Smooth muscle cell (in vitro differentiated cells): ENCODE measurements at regions not wholly inside any gene's neighbourhood (a gene's known extent, or its start where the extent isn't known, plus 50 kb on each side); places are given as distances from the start of the nearest gene placed in this dataset.

ENCODE experiments used
- DNase-seq: peaks from one replicate; lab custom pipeline; 2025; ENCODE audit not compliant: unreplicated experiment; lab: John Stamatoyannopoulos, UW
- H2AFZ ChIP-seq: fragments of 200-600 bp; sonication (generic); 2 replicates; pipeline ENCODE4 v1.6.0; 2016; ENCODE audit warnings: antibody characterized with exemption, low read depth, mild to moderate bottlenecking
- H3F3A ChIP-seq: fragments of 200-600 bp; sonication (generic); 2 replicates; pipeline ENCODE4 v1.6.0; 2017; ENCODE audit warnings: antibody characterized with exemption, low read depth
- H3K27ac ChIP-seq: fragments of 200-600 bp; sonication (generic); 2 replicates; pipeline ENCODE4 v1.5.1; 2016; ENCODE audit warnings: low read depth, mild to moderate bottlenecking
- H3K27me3 ChIP-seq: fragments of 200-600 bp; sonication (generic); 2 replicates; pipeline ENCODE4 v1.6.1; 2016; ENCODE audit warnings: low read depth, mild to moderate bottlenecking
- H3K36me3 ChIP-seq: fragments of 200-600 bp; sonication (generic); 2 replicates; pipeline ENCODE4 v1.5.1; 2016; ENCODE audit warnings: low read depth
- H3K4me1 ChIP-seq: fragments of 200-600 bp; sonication (generic); 2 replicates; pipeline ENCODE4 v1.5.1; 2016; ENCODE audit warnings: low read depth
- H3K4me2 ChIP-seq: fragments of 200-600 bp; sonication (generic); 2 replicates; pipeline ENCODE4 v1.6.0; 2016; ENCODE audit warnings: mild to moderate bottlenecking
- H3K4me3 ChIP-seq: fragments of 200-600 bp; sonication (generic); 2 replicates; pipeline ENCODE4 v1.5.1; 2016; ENCODE audit warnings: mild to moderate bottlenecking
- H3K79me2 ChIP-seq: fragments of 200-600 bp; sonication (generic); 2 replicates; pipeline ENCODE4 v1.6.0; 2016; ENCODE audit warnings: low read depth, mild to moderate bottlenecking
- H3K9ac ChIP-seq: fragments of 200-600 bp; sonication (generic); 2 replicates; pipeline ENCODE4 v1.6.0; 2016; ENCODE audit warnings: low read depth
- H3K9me3 ChIP-seq: fragments of 200-600 bp; sonication (generic); replicated peaks from 2 replicates; pipeline ENCODE4 v1.5.1; 2016; ENCODE audit warnings: low read depth
- H4K20me1 ChIP-seq: fragments of 200-600 bp; sonication (generic); 2 replicates; pipeline ENCODE4 v1.6.0; 2016; ENCODE audit warnings: low read depth
- CTCF ChIP-seq: fragments of 200-600 bp; sonication (generic); IDR thresholded peaks from 2 replicates; pipeline ENCODE4 v1.5.1; 2017; ENCODE audit warnings: borderline replicate concordance, mild to moderate bottlenecking, antibody characterized with exemption; ENCODE audit not compliant: insufficient read depth, poor library complexity, severe bottlenecking
- WGBS: methylation state at CpG from one replicate; pipeline ENCODE4 v1.1.7; 2016; ENCODE audit warnings: low lambda C conversion rate; 5-methylcytosine and 5-hydroxymethylcytosine counted together

DNA sequence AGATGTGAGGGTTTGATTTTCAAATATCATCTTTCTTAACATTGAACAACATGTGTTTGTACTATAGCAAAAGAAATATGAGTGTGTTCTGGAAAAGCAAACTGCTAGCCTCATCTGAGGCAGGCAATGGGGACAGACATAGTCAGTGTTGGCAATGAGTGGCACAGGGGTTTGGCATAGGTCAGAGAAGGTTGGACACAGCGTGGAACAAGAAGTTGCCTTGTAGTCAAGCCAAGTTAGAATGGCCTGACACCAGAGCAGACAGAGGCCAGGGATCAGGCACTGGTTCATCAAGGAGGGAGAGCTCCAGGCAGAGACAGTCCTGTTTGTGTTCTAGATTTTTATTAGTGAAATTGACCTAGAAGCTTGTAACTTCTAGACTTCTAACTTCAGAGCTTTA is 100.8 kb upstream of the TANK start:
- H3K27ac ChIP-seq, result no peak overlapping the region
- H3K79me2 ChIP-seq, result no peaks in the 10 kb centered on the region
- H3K36me3 ChIP-seq, result no peaks in the 10 kb centered on the region
- no peaks in the 10 kb centered on the region for H3K27me3 ChIP-seq
- WGBS, result 95% methylated on average over 1 of the region's 1 CpG
- H3K4me2 ChIP-seq, result no peak overlapping the region
- H2AFZ ChIP-seq, result no peak overlapping the region
- H3F3A ChIP-seq, result no peaks in the 10 kb centered on the region
- H3K4me1 ChIP-seq, result peaks cover 5% of the 10 kb centered on the region
- no peak for DNase-seq
- no peaks in the 10 kb centered on the region for H3K9me3 ChIP-seq
- no peak overlapping the region for H3K4me3 ChIP-seq
- no peaks in the 10 kb centered on the region for H4K20me1 ChIP-seq
- no peak for TF ChIP-seq CTCF
- H3K9ac ChIP-seq, result no peak overlapping the region

- no peak overlapping the region for H3K4me3 ChIP-seq
- peak overlapping the region; percentile 32 for H3K4me2 ChIP-seq
- H4K20me1 ChIP-seq, result no peaks in the 10 kb centered on the region
- H3K27ac ChIP-seq, result no peak overlapping the region
- no peak overlapping the region for H3K9ac ChIP-seq
- H3K4me1 ChIP-seq, result peaks cover 5% of the 10 kb centered on the region
- WGBS, result 48% methylated on average over 4 of the region's 4 CpGs
- peak overlapping the region; percentile 79 for H2AFZ ChIP-seq
- no peaks in the 10 kb centered on the region for H3K79me2 ChIP-seq
- no peaks in the 10 kb centered on the region for H3F3A ChIP-seq
- no peaks in the 10 kb centered on the region for H3K27me3 ChIP-seq
- no peak for TF ChIP-seq CTCF
- H3K36me3 ChIP-seq, result no peaks in the 10 kb centered on the region
- H3K9me3 ChIP-seq, result no peaks in the 10 kb centered on the region
- DNase-seq, result no peak
Measured at GRCh38 chr2:161061786-161062185, 98.4 kb upstream of the TANK start.

DNA sequence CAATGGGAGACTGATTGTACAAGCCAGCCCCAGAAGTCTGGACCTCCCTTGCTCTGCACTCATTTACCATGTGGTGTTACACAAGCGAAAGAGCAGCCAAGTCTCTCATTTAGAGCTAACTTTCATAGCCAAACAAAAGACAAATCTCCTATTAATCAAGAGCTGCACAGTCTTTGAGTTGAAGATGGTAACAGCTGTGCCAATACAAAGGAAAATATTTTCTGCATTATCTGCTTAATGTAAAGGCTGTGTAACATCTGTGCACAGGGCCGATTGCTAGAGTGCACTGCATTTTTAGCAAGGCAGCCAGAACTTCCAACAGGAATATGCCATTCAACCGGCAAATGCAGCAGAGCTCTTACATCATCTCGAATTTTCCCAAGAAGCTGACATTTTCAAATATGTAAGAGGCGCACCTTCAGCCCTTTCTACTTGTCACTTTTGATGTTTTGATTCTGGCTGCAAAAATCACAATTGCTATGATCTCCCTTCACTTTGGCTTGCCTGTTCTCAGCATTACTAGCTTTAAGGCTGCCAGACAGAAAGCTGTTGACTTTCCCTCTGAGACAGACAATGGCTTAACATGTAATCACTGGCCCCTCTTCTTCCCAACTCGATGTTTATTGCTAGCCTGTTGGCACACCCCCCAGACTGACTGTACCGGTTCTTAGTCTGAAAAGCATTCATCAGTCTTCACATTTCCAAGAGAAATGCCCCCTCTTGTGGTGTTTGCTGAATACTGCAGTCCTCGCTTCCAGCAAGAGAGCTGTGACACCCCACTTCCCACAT is 96.9 kb upstream of the TANK start:
- no peaks in the 10 kb centered on the region for H3K36me3 ChIP-seq
- H3K4me1 ChIP-seq, result peaks cover 5% of the 10 kb centered on the region
- TF ChIP-seq CTCF, result peak; percentile 95
- peak; percentile 14 for DNase-seq
- peak overlapping the region; percentile 83 for H2AFZ ChIP-seq
- H3K9me3 ChIP-seq, result no peaks in the 10 kb centered on the region
- H3K79me2 ChIP-seq, result no peaks in the 10 kb centered on the region
- H3K27me3 ChIP-seq, result no peaks in the 10 kb centered on the region
- H3K4me3 ChIP-seq, result no peak overlapping the region
- peak overlapping the region; percentile 6 for H3K27ac ChIP-seq
- H4K20me1 ChIP-seq, result no peaks in the 10 kb centered on the region
- H3K4me2 ChIP-seq, result peak overlapping the region; percentile 69
- WGBS, result 32% methylated on average over 8 of the region's 8 CpGs
- no peaks in the 10 kb centered on the region for H3F3A ChIP-seq
- H3K9ac ChIP-seq, result no peak overlapping the region

DNA sequence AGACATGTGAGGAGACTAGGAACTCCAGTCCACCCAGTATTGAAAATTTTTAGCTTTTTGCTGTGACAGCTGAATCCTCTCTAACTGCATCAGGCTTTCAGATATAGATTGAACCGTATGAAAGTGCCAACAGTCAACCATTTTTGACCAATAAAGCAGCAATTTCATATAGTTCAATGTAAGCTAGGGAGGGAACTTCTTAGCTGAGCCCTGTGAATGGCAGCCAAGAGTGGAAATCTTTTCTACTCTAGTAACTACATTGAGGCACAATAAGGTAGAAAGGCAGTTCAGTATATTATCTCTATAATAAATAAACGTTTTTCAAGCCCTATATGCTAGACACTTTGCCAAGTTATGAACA is 96.3 kb upstream of the TANK start:
- WGBS, result 5% methylated on average over 2 of the region's 2 CpGs
- no peaks in the 10 kb centered on the region for H4K20me1 ChIP-seq
- no peak overlapping the region for H3K27ac ChIP-seq
- no peaks in the 10 kb centered on the region for H3K79me2 ChIP-seq
- TF ChIP-seq CTCF, result no peak
- peak overlapping the region; percentile 83 for H2AFZ ChIP-seq
- H3K4me3 ChIP-seq, result no peak overlapping the region
- no peak overlapping the region for H3K4me2 ChIP-seq
- H3K36me3 ChIP-seq, result no peaks in the 10 kb centered on the region
- H3K9ac ChIP-seq, result no peak overlapping the region
- H3K9me3 ChIP-seq, result no peaks in the 10 kb centered on the region
- no peaks in the 10 kb centered on the region for H3K27me3 ChIP-seq
- no peaks in the 10 kb centered on the region for H3F3A ChIP-seq
- peaks cover 5% of the 10 kb centered on the region for H3K4me1 ChIP-seq
- DNase-seq, result no peak
